Left ventricle myocardium inferior (tissue), 1 donor: ENCODE measurements at regions not wholly inside any gene's neighbourhood (a gene's known extent, or its start where the extent isn't known, plus 50 kb on each side); places are given as distances from the start of the nearest gene placed in this dataset.
"Not testable (repeated sequence)": the region's sequence is repeated elsewhere in the genome, so short reads cannot be mapped to it uniquely, and the experiment has no call there.

Experiments used
- DNase-seq: peaks from one replicate; pipeline ENCODE4 v3.0.0-alpha.2; 2020
- H3K27ac ChIP-seq: fragments of 200-600 bp; replicated peaks from 2 replicates; pipeline ENCODE4 v1.8.0; 2021
- H3K27me3 ChIP-seq: fragments of 200-600 bp; 2 replicates; pipeline ENCODE4 v1.8.0; 2021; ENCODE audit warnings: low read depth
- H3K36me3 ChIP-seq: fragments of 200-600 bp; 2 replicates; pipeline ENCODE4 v1.8.0; 2021
- H3K4me1 ChIP-seq: fragments of 200-600 bp; 2 replicates; pipeline ENCODE4 v1.8.0; 2021
- H3K4me3 ChIP-seq: fragments of 200-600 bp; 2 replicates; pipeline ENCODE4 v1.8.0; 2021; ENCODE audit warnings: mild to moderate bottlenecking, moderate library complexity
- H3K9me3 ChIP-seq: fragments of 200-600 bp; replicated peaks from 2 replicates; pipeline ENCODE4 v1.8.0; 2021
- intact Hi-C: fragments of 100-400 bp; cut with micrococcal nuclease; formaldehyde crosslinking; loops from one replicate; pipeline ENCODE4 v1.11.0; 2022
- TF ChIP-seq, protein P1 (sequence below): fragments of 200-600 bp; IDR thresholded peaks from 2 replicates; pipeline ENCODE4 v1.8.0; 2021; ENCODE audit warnings: antibody characterized with exemption, mild to moderate bottlenecking, borderline replicate concordance
- donor health status: DM: no; HTN: yes; CAD: no; lungs with severe emphysema.

DNA sequence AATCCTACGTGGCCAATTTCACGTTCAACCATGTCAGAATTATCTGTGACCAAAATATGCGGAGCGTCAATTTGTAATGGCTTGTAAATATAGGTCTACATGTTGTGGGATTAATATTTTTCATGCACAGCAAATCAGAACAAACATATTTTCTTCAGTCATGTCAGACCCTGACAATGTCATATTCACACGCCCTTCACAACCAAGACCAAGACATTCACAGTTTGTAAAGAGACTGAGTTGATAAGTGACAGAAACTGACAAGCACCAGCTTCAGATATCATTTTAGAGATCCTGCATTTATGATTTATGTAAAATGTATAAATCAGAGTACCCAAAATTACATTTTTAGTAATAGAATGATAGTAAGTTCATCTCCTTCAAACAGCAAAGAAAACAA, 57.3 kb upstream of the NOVA1 start:
- no peak overlapping the region for H3K27ac ChIP-seq
- no peaks in the 10 kb centered on the region for H3K9me3 ChIP-seq
- no peaks in the 10 kb centered on the region for H3K36me3 ChIP-seq
- TF ChIP-seq, protein P1, sequence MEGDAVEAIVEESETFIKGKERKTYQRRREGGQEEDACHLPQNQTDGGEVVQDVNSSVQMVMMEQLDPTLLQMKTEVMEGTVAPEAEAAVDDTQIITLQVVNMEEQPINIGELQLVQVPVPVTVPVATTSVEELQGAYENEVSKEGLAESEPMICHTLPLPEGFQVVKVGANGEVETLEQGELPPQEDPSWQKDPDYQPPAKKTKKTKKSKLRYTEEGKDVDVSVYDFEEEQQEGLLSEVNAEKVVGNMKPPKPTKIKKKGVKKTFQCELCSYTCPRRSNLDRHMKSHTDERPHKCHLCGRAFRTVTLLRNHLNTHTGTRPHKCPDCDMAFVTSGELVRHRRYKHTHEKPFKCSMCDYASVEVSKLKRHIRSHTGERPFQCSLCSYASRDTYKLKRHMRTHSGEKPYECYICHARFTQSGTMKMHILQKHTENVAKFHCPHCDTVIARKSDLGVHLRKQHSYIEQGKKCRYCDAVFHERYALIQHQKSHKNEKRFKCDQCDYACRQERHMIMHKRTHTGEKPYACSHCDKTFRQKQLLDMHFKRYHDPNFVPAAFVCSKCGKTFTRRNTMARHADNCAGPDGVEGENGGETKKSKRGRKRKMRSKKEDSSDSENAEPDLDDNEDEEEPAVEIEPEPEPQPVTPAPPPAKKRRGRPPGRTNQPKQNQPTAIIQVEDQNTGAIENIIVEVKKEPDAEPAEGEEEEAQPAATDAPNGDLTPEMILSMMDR: no peak
- no peak overlapping the region for H3K4me3 ChIP-seq
- DNase-seq: no peak
- intact Hi-C loops: no loop called here
- H3K4me1 ChIP-seq: no peaks in the 10 kb centered on the region
- H3K27me3 ChIP-seq: no peaks in the 10 kb centered on the region

DNA sequence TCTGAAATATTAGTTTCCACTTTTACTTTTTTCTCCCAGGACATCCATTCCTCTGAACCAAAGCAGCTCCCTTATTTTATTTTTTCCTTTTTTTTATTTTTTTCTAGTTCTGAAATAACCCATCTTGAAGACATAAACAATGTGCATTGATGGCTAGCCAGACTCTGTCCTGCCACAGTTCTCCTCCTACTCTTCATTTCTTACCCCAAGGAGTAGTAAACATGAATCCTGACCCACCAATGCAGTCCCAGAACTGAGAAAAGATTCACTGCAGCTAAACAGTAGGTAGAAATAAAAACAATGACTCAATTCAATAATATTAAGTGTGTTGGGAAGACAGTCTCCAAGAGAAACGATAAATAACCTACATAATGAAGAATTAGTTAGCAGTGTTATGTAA, 65.7 kb upstream of the NOVA1 start:
- Histone ChIP-seq H3K27me3 (no peaks in the 10 kb centered on the region), H3K4me3 (no peak overlapping the region), H3K36me3 (no peaks in the 10 kb centered on the region), H3K4me1 (no peaks in the 10 kb centered on the region), H3K27ac (no peak overlapping the region), H3K9me3 (peaks cover 11% of the 10 kb centered on the region)
- intact Hi-C loops: no loop called here
- DNase-seq: no peak
- TF ChIP-seq, protein P1: no peak

DNA sequence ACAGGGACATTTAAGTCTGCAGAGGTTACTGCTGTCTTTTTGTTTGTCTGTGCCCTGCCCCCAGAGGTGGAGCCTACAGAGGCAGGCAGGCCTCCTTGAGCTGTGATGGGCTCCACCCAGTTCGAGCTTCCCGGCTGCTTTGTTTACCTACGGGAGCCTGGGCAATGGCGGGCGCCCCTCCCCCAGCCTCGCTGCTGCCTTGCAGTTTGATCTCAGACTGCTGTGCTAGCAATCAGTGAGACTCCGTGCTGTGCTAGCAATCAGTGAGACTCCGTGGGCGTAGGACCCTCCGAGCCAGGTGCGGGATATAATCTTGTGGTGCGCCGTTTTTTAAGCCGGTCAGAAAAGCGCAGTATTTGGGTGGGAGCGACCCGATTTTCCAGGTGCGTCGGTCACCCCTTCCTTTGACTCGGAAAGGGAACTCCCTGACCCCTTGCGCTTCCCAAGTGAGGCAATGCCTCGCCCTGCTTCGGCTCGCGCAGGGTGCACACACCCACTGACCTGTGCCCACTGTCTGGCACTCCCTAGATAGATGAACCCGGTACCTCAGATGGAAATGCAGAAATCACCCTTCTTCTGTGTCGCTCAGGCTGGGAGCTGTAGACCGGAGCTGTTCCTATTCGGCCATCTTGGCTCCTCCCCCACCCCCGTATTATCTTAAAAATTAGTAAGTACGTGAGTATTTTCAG, 81.0 kb upstream of the NOVA1 start:
- H3K4me3 ChIP-seq, H3K27ac ChIP-seq, intact Hi-C loops, H3K27me3 ChIP-seq, DNase-seq, H3K4me1 ChIP-seq, H3K36me3 ChIP-seq: not testable (repeated sequence)
- H3K9me3 ChIP-seq: peaks cover 35% of the 10 kb centered on the region

DNA sequence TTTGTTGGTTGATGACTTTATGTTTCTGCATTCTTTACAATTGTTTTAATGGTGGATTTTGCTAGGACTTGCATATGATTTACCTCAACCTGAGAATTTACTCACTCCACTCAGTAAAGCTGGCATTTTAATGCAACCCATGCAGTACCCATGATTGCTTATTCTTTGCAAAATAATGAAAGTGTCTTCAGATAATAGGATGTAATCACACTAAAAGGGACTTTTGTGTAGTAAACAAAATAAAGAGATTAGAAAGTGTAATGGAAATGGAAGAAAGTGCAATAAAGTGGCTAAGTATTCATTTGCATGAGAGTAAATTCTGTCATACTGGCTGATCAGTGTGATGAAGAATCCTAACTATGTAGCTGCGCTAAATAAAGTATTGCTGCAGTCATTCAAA, 87.6 kb upstream of the NOVA1 start:
- H3K27me3 ChIP-seq: no peaks in the 10 kb centered on the region
- intact Hi-C loops: no loop called here

DNA sequence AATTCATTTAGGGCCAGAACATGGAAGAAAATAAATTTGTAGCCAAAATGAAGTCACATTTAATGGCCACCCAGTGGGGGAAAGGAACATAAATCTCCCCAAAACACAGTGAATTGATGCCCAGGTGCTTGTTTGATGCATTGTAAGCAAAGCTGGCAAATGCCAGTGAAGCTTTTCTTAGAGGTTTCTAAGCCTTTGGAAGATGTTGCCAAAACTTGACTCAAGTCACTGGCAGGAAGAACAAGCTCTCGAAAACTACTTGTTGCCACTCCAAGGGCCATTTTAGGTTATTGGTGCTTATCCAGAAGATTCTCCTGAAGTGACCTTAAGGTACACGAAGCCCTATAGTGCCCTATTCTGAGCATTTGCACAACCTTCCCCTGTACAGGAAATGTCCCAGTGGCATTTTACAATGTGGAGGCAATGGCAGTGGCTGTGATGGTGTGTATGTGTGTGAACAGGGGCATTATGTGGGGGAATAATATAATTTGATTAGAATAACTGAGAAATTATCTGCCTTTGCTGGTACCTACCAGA, 89.5 kb upstream of the NOVA1 start:
- no peak overlapping the region for H3K27ac ChIP-seq
- no peaks in the 10 kb centered on the region for H3K4me1 ChIP-seq
- intact Hi-C loops: no loop called here
- H3K4me3 ChIP-seq: no peak overlapping the region
- H3K36me3 ChIP-seq: no peaks in the 10 kb centered on the region
- TF ChIP-seq, protein P1: no peak
- no peaks in the 10 kb centered on the region for H3K27me3 ChIP-seq
- DNase-seq: no peak
- H3K9me3 ChIP-seq: peaks cover 25% of the 10 kb centered on the region

More for the DNA sequence above, 87.6 kb upstream of the NOVA1 start:
- peaks cover 39% of the 10 kb centered on the region for H3K9me3 ChIP-seq
- H3K4me1 ChIP-seq: no peaks in the 10 kb centered on the region
- TF ChIP-seq, protein P1: no peak
- no peak for DNase-seq
- H3K27ac ChIP-seq: no peak overlapping the region
- no peaks in the 10 kb centered on the region for H3K36me3 ChIP-seq
- no peak overlapping the region for H3K4me3 ChIP-seq

DNA sequence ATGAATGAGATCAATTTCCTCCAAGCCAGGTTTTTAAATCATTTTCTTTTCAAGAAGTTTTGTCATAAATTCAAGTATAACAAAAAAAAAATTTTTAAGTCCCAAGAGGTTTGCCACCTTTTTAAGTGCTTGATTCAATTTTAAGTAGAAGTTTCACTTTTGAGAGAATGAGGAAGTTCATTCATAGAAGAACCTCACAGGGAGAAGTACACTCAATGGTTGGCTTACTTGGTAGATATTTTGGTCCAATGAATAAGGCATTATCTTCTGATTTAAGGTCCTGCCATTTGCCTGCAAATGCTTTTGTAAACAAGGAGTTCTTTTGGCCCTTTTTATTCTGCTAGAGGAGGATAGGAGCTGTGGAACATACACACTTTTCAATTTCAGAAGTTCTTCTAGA, 96.7 kb upstream of the NOVA1 start:
- TF ChIP-seq, protein P1: no peak
- intact Hi-C loops: no loop called here
- Histone ChIP-seq H3K27ac (no peak overlapping the region), H3K4me3 (no peak overlapping the region), H3K36me3 (no peaks in the 10 kb centered on the region), H3K27me3 (no peaks in the 10 kb centered on the region), H3K4me1 (no peaks in the 10 kb centered on the region), H3K9me3 (peaks cover 10% of the 10 kb centered on the region)
- no peak for DNase-seq
